GM12872 (cell line): ENCODE measurements at regions not wholly inside any gene's neighbourhood (a gene's known extent, or its start where the extent isn't known, plus 50 kb on each side); places are given as distances from the start of the nearest gene placed in this dataset.

Experiments
- TF ChIP-seq, protein P1 (sequence below): IDR thresholded peaks from 3 replicates; pipeline ENCODE4 v1.5.1; 2011; ENCODE audit warnings: low read depth, mild to moderate bottlenecking, low read length, moderate library complexity; ENCODE audit not compliant: insufficient read depth

DNA sequence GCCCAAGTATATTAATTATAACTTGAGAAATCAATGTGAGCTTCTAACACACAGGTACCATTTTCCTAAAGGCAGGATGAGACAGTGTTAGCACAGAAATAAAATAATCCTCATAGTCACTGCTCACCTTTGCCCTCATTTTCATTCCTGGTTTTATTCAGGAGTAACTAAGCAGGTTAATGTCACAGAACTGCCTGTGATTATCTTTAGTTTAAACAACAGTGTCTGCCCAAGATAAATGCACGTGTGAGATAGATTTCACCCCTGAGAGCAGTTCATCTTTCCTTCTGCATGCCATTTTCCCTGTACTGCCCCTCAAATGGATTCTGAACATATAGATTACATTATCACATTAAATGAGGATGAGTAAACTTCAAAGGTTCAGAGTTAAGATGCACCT, 250.7 kb downstream of the RMST start:
- TF ChIP-seq, protein P1, sequence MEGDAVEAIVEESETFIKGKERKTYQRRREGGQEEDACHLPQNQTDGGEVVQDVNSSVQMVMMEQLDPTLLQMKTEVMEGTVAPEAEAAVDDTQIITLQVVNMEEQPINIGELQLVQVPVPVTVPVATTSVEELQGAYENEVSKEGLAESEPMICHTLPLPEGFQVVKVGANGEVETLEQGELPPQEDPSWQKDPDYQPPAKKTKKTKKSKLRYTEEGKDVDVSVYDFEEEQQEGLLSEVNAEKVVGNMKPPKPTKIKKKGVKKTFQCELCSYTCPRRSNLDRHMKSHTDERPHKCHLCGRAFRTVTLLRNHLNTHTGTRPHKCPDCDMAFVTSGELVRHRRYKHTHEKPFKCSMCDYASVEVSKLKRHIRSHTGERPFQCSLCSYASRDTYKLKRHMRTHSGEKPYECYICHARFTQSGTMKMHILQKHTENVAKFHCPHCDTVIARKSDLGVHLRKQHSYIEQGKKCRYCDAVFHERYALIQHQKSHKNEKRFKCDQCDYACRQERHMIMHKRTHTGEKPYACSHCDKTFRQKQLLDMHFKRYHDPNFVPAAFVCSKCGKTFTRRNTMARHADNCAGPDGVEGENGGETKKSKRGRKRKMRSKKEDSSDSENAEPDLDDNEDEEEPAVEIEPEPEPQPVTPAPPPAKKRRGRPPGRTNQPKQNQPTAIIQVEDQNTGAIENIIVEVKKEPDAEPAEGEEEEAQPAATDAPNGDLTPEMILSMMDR = no peak

DNA sequence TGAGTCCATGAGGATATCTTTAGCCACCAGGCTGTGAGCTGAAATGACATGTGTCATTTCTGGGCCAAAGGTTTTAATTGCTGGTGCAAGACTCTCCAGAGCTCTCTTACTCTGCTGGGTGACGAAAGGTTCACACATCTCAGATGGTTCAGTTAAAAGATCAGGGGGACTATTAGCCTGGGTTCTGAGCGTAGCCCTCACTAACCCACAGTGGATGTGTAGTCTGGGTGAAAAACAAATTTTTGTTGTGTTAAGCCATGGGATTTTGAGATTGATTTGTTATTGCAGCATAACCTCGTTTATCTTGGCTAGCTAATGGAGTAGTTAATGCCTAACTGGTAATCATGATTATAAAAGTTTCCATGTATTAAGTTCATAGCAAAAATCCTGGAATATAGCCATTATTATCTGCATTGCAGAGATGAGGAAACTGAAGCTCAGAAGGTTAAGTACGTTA, 251.5 kb downstream of the RMST start:
- TF ChIP-seq, protein P1 = no peak

DNA sequence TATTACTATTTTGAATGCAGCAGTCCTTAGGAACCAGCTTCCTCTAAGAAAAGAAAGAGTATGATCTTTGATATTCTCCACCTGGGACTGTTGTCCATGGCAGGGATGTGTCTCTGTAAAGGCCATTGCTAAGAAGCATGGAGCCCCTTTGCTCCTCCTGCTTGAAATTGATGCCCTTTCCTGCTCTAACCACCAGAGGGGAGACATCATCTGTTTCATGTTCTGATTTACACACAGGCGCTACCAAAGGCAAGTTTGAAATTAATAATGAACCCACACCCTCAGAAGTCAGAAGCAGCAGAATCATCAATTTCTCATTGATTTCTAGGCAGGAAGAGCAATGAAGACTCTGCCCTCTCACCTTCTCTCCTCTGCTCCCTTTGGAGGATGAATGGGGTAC, 253.8 kb downstream of the RMST start:
- TF ChIP-seq, protein P1 = no peak

GRCh38 chr12:97745406-97746101, 282.9 kb downstream of the RMST start:
- TF ChIP-seq, protein P1 = no peak

DNA sequence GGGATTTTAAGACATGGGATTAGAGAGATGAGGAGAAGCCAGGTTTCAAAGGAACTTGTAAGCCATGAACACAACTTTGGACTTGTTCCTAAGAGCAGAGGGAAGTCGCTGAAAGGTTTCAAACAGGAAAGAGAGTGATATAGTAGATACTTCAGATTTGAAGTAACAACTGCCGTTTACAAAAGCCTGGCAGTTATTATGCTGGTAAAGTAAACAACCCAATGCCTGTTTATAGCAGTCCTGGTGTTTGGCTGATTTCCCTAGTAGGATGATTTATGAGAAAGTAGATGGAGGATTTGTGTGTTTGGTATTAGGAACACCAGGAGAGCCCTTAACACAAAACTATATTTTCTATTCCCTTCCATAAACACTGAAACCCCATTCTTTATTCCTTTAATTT, 285.7 kb downstream of the RMST start:
- TF ChIP-seq, protein P1 = no peak

- TF ChIP-seq, protein P1 = no peak
These were observed 289.1 kb downstream of the RMST start for GRCh38 chr12:97751704-97752103.

GRCh38 chr12:97752129-97752528, 289.5 kb downstream of the RMST start:
- TF ChIP-seq, protein P1 = no peak
